Esophagus mucosa (tissue), 1 donor: ENCODE measurements at regions not wholly inside any gene's neighbourhood (a gene's known extent, or its start where the extent isn't known, plus 50 kb on each side); places are given as distances from the start of the nearest gene placed in this dataset.
A peak's percentile ranks its signal among the peaks of the same experiment; 100 is the strongest.

Experiments
- ATAC-seq: fragments of 200-7000 bp; cut with Tn5 transposase; one replicate; pipeline ENCODE4 v1.9.1; 2020
- donor health status: DM: yes; HTN: yes; CAD: no.

DNA sequence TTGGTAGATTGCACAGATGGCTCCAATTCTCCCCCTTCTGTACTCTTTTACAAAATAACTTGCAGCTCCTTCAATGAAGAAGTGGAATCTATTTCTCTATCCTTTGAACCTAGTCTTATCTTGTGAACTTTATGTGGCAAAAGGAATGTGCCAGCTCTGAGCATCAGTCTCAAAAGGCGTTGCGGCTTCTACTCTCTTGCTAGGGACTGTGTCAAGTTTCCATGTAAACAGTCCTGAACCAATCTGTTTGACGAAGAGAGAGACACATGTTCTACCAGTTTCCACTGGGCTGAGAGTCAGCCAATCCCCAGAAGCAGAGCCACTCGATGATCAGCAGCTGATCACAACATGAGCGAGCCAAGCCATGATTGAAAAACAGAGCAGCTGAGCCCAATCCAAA, 439.7 kb upstream of the SETBP1 start:
- no peak for ATAC-seq

DNA sequence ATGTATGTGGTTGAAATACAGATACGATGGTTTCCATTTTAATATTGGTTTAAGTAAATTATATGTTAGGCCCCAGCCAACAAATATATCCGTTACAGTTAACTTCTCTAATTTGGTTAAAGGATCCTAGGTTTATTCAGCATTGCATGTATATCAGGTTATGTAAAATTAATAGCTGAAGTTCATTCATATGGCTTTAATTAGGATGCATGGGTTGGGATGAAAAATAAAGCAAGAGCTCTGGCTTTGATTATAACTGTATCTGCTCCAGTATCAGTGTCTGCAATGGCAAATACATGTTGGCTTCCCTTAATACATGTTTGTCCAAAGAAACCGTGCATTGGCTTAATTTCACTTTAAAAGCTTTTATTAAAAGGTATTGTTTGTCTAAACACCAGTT, 435.7 kb upstream of the SETBP1 start:
- no peak for ATAC-seq

DNA sequence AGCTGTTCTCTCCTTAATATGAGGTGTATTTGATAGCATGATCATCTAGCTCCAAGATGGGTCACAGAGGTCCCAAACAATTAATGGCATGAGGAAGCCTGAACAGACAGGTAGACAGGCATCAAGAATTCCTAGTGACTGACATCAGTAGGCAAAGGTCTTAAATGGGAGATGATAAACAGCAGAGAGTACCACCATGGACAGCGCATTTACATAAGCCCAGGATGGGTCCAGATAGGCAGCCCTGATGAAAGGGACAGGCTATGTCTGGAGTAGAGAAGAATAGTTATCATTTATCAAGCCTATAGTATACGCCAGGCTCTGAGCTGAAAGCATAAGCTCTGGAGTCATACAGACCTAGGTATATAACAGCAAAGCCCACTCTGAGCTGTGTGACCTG, 434.7 kb upstream of the SETBP1 start:
- ATAC-seq: no peak

DNA sequence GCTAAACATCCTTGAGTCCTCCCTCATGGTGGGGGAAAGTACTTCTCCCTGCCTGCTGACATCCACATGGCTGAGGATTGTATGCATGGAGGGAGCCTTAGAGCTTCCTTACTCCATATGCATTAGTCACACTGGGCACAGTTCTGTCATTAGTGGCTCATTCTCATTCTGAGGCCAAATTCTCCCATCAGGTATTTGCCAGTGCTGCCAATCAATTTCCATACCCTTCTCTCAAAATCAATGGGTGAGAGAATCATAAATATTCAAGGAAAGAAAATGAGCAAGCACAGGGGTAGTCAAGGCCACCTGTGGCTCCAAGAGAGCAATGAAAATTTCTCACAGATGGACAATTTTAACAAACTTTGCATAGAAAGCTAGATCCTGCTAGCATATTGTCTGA, 422.6 kb upstream of the SETBP1 start:
- no peak for ATAC-seq

DNA sequence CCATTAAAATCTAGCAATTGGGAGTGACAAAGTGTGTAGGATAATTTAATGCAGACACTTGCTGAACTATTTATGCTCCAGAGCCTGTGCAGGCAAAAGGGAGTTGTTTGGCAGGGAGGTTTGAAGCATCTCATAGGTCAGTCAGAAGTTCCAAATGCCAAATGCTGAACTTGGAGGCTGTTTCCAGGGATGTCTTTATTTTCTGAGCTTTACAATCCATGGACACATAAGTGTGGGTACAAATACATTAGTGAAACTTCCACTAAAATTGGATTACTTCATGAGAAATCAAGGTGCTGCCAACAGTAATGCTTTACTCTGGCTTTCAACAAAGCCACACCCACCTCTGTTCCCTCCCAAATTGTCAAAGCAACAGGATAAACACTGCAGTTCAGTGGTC, 422.1 kb upstream of the SETBP1 start:
- ATAC-seq: no peak

DNA sequence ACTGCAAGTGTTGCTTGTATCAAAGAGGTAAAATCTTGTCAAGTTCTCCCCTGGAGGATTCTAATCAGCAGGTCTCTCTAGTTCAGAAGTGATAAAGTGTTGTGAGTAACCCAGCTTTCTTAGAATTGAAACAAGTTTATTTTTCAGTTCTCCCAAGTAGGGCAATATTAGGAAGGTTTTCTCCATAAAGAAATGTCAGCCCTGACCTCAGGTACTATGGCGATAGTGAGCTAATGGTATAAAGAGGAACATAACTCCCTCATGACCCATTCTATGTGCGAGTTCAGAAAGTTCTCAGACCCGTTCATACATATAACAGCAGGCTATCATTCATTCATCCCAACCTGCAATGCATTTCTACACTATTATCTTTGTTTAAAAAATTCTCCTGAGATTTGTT, 421.1 kb upstream of the SETBP1 start:
- ATAC-seq: no peak

DNA sequence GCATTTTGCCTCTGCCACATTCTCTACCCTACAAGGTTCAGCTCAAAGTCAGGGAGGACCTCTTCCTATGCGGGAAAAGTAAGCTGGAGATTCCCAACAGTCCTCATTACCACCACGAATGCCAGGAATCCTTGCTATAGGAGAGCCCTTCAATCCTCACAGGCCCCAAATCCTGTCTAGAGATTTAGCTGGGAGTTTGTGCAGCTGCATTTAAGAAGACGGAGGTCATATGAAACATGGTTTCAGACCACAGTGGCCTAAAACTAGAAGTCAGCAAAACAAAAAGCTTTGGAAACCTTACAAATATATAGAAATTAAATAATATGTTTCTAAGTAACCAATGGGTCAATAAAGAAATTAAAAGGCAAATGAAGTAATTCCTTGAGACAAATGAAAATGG, 415.3 kb upstream of the SETBP1 start:
- no peak for ATAC-seq

DNA sequence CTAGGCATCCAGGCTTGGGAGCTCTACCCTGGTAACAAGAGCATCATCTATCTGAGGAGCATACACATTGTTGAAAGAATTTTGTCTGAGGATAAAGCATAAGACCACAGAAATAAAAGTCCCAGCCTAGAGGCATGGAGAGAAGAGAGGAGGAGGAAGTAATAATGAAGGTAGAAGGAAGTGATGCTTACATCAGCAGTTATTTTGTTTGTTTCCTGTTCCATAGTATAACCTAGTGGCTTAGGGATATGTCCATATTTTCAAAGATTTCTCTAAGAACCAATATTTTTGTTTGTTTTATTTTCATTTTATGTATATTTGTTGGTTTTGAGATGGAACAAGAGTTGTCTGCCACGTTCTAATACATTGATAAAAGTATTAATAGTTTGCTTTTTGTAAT, 407.4 kb upstream of the SETBP1 start:
- no peak for ATAC-seq

DNA sequence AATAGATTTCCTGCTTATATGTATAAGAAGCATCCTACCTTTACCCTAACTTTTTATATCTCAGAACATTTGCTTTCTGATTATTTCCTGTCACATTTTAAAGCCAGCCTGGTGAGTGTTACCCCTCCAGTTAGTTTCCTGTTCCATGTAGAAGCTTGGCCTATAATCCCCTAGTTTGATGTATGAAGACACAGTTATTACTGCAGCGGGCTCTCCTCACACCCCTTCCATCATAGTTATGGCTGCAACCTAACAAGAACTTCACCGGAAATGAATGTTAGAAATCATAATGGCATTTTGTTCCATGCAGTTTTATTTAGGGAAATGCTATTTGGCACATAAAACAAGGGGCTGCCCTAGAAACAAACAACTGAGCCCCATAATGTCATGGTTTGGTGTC, 400.2 kb upstream of the SETBP1 start:
- no peak for ATAC-seq

DNA sequence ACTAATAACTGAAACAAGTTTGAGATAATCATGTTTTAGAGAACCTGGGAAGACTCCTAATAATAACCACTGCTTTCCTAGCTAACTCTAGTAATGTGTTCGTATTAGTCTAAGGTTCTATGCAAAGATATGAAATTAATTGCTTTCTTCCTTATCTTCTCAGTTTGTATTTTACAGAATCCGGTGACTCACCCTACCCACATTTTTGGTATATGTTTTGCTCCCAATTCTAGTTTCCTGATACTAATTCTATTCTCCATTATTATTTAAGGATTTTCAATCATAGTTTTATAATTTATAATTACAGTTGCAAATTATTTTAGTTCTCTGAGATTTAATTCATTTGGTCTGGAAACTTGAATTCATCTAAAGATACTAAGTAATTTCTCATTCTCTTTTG, 394.6 kb upstream of the SETBP1 start:
- ATAC-seq: no peak

DNA sequence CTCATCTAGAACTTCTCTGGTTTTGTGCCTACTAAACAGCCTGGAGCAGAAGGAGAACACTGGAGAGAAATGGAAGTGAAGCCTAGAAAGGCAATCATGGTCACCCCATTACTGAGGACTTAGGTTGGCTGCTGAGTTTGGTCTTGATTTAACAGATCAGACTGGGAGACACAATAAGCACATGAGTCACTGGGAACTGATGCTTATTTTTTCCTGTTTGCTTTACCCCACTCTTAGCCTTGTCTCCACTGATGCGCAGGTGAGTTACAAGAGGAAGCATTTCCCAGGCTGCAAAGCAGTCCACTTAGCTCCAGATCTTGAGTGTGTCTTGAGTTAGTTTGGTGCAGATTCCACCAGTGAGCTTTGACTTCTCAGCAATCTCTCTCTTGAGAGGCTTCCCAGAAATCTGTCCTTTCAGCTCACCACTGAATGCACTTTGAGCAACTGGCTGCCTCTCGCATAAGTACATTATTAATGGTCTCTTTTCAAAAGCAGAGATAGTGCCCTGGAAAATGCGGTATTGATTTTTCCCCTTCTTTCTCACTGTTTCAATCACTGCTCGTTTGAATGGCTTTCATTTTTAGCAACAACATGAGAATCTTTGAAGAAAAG, 390.2 kb upstream of the SETBP1 start:
- no peak for ATAC-seq

DNA sequence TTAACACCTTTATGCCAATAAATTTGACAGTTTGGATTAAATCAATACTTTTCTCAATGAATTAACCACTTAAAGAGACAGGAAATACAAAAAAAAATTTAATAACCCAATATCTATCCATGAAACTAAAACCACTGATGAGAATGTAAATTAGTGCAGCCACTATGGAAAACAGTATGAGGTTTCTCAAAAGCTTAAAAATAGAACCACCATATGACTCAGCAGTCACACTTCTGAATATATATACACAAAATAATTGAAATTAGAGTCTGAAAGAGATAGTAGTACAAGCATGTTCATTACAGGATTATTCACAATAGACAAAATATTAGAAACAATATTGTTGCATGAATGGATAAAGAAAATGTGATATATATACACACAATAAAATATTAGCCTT, 382.1 kb upstream of the SETBP1 start:
- no peak for ATAC-seq

DNA sequence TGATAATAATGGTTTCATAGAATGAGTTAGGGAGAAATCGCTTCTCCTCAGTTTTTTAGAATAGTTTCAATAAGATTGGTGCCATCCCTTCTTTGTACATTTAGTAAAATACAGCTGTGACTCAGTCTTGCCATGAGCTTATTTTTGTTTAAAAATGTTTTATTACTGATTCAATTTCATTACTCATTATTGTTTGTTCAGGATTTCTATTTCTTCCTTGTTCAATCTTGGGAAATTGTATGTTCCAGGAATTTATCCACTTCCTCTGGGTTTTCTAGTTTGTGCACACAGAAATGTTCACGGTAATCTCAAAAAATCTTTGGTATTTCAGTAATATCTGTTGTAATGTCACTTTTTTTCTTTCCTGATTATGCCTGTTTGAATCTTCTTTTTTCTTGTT, 371.5 kb upstream of the SETBP1 start:
- ATAC-seq: no peak

DNA sequence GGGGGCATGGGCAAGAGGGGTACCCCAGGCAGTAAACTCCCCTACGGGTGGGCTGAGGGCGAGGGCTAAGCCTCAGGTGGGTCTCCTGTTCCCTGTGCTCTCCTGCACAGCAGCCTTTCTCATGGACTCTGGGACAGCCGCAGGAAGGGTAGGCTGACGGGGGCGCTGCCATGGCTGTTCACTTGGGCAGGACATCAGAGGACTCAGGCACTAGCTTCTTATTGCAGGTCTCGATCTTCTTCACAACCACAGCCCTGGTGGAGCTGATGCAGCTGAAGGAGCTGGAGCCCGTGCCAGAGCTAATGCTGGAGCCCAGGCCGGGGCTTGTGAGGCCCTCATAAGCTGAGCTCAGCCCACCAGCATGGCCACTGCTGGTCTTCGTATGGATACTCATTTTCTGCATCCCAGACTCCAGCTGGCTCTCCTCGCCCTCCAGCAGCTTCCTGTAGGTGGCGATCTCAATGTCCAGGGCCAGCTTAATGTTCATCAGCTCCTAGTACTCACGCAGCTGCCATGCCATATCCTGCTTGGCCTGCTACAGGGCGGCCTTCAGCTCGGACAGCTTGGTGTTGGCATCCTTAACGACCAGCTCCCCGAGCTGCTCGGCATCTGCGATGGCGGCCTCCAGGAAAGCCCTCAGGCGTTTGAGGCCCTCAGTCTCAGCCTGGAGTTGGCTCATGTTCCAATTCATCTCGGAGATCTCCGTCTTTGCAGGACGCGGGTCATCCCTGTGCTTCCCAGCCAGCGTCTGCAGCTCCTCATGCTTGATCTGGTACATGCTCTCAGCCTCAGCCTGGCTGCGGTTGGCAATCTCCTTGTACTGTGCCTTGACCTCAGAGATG, 359.8 kb upstream of the SETBP1 start:
- ATAC-seq: no peak

DNA sequence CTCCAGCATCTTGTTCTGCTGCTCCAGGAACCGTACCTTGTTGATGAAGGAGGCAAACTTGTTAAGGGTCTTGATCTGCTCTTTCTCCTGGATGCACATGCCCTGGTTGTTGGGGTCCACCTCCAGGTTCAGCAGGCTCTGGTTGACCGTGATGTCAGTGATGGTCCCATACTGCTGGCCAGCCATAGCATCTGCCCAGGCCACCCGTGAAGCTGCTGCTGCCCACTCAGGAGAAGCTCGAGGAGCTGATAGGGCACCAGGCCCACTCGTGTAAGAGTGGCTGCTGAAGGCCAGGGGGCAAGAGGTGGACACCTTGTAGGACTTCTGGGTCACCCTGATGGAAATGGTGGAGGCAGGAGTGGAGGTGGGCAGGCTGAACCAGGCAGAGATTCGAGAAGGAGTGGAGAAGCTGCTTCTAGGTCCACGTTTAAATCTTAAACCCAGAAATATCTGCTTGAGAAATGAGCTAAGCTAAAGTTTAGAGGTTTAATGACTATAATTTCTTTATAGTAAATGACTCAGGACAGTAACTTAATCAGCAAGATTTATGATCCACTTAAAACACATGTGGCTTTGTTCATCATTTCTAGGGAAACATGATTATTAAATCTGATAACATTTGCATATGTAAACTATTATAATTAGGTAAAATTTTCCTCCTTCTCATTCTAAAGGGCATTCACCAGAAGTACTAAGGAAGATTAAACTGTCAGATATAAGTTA, 358.7 kb upstream of the SETBP1 start:
- ATAC-seq: no peak

DNA sequence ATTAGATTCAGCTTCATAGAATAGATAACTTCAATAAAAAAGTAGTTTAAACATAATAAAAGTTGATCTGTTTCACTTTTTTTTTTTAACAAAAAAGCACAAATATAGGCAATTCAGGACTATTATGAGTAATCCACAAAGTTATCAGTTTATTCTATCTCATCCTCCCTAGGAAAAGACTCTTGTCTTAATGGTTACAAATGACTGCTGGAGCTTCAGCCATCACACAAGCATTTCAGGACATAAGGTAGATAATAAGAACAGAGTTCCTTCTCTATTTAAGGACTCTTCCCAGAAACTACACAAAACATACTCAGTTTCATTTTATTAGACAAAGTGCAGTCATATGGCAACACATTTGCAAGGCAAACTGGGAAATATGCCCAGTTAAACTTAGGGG, 357.6 kb upstream of the SETBP1 start:
- ATAC-seq: no peak

DNA sequence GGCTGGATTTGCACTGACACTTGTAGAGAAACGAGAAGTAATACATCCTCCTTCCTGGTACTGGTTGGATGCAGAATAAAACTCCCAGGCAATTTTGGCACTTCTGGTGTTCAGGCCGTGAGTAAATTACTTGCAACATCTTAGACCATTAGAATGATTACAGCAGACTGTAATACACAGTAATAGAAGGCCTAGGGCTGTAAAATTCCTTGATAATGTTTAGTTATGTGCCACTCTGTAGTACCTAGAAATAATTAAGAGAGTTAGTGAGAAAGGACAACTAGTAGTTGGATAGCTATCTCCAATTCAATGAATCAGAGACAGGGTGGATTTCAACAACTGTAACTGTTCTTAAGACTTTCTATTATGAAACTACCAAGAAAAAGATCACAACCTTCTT, 356.3 kb upstream of the SETBP1 start:
- no peak for ATAC-seq

DNA sequence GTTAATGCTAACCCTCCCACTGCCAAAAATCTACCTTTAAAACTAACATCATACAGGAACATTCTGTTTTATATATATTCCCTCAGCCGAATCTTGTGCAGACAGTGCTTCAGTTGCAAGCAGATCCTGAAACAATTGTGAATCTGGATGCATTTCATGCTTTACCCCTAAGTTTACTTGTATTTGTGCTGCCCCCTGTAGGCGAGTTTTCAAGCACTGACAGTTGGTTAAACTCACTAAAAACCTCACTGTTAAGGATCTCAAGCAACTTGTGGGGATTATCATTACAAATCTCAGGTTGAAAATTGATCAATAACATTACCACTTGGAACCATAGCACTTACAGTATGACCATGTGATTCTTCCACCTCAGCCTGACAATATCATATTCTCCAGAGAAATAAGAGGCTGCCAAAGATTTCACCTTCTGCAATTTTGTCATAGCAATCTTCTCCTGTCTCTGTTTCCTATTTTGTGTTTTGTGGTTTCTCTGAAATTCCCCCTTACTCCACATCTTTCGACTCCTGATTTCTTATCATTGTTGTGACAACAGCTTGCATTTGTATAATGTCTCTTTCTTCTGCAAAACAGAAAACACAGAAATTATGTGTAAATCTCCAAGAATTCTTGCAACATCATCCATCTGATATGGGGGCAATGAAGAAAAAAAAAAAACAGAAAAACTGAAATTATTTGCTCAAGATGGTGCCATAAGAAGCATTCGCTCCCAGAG, 354.6 kb upstream of the SETBP1 start:
- no peak for ATAC-seq

DNA sequence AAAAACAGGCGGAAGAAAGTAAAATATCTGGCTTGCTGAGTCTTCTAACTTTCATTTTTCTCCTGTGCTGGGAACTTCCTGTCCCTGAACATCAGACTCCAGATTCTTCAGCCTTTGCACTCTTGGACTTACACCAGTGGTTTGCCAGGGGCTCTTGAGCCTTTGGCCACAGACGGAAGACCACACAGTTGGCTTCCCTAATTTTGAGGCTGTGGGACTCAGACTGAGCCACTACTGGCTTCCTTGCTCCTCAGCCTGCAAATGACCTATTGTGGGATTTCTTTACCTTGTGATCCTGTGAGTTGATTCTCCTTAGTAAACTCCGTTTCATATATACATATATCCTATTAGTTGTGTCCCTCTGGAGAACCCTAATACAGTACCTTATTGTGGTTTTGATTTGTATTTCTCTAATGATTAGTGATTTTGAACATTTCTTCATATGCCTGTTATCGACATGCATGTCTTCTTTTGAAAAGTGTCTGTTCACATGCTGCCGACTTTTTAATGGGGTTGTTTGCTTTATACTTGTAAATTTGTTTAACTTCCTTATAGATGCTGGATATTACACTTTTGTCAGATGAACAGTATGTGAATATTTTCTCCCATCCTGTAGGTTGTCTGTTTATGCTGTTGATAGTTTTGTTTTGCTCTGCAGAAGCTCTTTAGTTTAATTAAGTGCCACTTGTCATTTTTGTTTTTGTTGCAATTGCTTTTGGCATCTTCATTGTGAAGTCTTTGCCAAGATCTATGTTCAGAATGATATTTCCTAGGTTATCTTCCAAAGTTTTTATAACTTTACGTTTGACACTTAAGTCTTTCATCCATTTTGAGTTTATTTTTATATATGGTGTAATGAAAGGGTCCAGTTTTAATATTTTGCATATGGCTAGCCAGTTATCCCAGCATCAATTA, 348.8 kb upstream of the SETBP1 start:
- ATAC-seq: no peak

DNA sequence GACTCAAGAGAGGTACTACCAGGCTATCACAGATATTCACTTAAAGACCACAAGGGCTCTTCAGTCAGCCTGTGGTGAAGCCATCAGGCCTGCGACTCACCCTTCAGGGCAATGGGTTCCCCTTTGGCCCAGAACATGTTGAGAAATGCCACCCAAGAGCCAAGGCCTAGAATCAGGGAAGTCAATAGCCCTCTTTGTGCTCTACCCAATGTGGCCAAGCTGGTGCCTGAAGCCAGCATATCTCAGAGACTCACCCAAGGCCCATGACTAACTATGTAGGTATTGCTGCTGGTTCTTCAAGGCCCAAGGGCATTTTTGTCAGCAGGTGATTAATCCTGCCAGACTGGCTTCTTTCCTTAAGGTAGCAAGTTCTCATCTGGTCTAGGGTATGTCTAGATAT, 338.9 kb upstream of the SETBP1 start:
- ATAC-seq: peak; percentile 88

DNA sequence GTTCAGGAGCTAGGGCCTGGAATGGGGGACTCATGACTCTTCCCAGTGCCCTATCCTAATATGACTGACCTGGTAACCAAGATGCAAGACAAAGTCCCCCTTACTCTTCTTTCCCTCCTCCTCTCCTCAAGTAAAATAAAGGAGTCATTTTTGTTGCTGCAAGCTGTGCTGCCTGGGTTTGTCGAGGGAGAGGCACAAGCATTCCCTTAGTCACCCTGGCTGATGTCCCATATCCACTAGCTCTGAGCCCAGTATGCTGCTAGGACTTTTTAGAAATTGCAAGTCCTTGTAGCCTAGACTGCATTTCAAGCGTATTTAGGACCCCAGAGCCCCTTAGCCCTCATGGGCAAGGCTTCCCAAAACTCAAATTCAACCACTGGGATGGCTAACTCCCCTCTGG, 338.5 kb upstream of the SETBP1 start:
- no peak for ATAC-seq

DNA sequence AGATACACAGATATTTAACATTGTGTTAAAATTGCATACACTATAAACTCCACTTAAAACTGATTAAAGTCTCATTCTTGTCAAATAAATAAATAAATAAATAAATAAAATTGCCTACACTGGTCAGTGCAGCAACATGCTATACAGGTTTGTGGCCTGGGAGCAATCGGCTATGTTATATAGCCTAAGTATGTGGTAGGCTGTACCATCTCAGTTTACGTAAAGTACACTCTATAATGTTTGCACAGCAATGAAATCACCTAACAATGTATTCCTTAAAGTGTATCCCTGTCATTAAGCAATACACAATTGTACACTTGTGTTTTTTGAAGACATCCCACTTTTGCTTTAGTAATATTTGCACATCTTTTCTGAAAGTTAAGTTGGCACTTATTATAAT, 337.7 kb upstream of the SETBP1 start:
- no peak for ATAC-seq
